ENCODE measurements at regions not wholly inside any gene's neighbourhood (a gene's known extent, or its start where the extent isn't known, plus 50 kb on each side); places are given as distances from the start of the nearest gene placed in this dataset.

- TF ChIP-seq MAX (IDR thresholded peaks at IDR 0.05) (no peak), JUND (IDR thresholded peaks at IDR 0.05) (no peak), SP1 (IDR thresholded peaks at IDR 0.05) (no peak), HNF4A (conservative IDR thresholded peaks at IDR 0.05) (no peak), CTCF (IDR thresholded peaks at IDR 0.05; ENCODE audit: low read depth, low read length, missing input control) (no peak), GABPA (IDR thresholded peaks at IDR 0.05 in 1 of 2, conservative IDR thresholded peaks at IDR 0.05 in 1 of 2) (no peak), RAD21 (IDR thresholded peaks at IDR 0.05) (no peak), TAF1 (conservative IDR thresholded peaks at IDR 0.05) (no peak), RXRA (IDR thresholded peaks at IDR 0.05) (no peak), ZBTB33 (IDR thresholded peaks at IDR 0.05) (no peak), HNF4G (IDR thresholded peaks at IDR 0.05) (no peak), NR2F2 (IDR thresholded peaks at IDR 0.05) (no peak), FOXA2 (IDR thresholded peaks at IDR 0.05) (no peak)
- Histone ChIP-seq H3K9ac (ENCODE audit: low read depth in 1 of 2, low read length in 2 of 2) (no peak overlapping the region), H3K36me3 (ENCODE audit: control insufficient read depth in 4 of 4, insufficient read depth in 3 of 4, low read depth in 1 of 4, low read length in 3 of 4) (no peaks in the 10 kb centered on the region), H3K9me3 (ENCODE audit: control insufficient read depth in 4 of 4, low read length in 3 of 4) (no peaks in the 10 kb centered on the region), H3K27ac (ENCODE audit: low read depth in 1 of 2, low read length in 2 of 2) (no peak overlapping the region), H3K4me1 (ENCODE audit: control insufficient read depth in 4 of 4, insufficient read depth in 4 of 4, low read length in 3 of 4) (no peaks in the 10 kb centered on the region), H3K27me3 (ENCODE audit: control insufficient read depth in 4 of 4, insufficient read depth in 4 of 4, low read length in 3 of 4) (no peaks in the 10 kb centered on the region), H3K4me3 (ENCODE audit: low read depth in 1 of 3, low read length in 3 of 3) (no peak overlapping the region)
- no peak for DNase-seq (ENCODE audit: low spot score)
Observed at GRCh38 chr7:81002421-81002820, 83.6 kb upstream of the SEMA3C start.

- no peak overlapping the region for H3K27ac ChIP-seq (ENCODE audit: low read depth in 1 of 2, low read length in 2 of 2)
- no peak overlapping the region for H3K9ac ChIP-seq (ENCODE audit: low read depth in 1 of 2, low read length in 2 of 2)
- no peak for TF ChIP-seq RXRA (IDR thresholded peaks at IDR 0.05)
- TF ChIP-seq FOXA1 (IDR thresholded peaks at IDR 0.05): no peak
- TF ChIP-seq MAX (IDR thresholded peaks at IDR 0.05): no peak
- no peak for TF ChIP-seq YY1 (IDR thresholded peaks at IDR 0.05)
- TF ChIP-seq JUND (IDR thresholded peaks at IDR 0.05): no peak
- TF ChIP-seq ATF3 (IDR thresholded peaks at IDR 0.05): no peak
- TF ChIP-seq TAF1 (conservative IDR thresholded peaks at IDR 0.05): no peak
- no peak for TF ChIP-seq ZBTB33 (IDR thresholded peaks at IDR 0.05)
- TF ChIP-seq NR2F2 (IDR thresholded peaks at IDR 0.05): no peak
- TF ChIP-seq RAD21 (IDR thresholded peaks at IDR 0.05): no peak
- no peak for TF ChIP-seq FOXA2 (IDR thresholded peaks at IDR 0.05)
- no peak for TF ChIP-seq EGR1 (IDR thresholded peaks at IDR 0.05; ENCODE audit: low read depth in 2 of 2)
- TF ChIP-seq CTCF (IDR thresholded peaks at IDR 0.05; ENCODE audit: low read depth, low read length, missing input control): no peak
- no peak for TF ChIP-seq GABPA (IDR thresholded peaks at IDR 0.05 in 1 of 2, conservative IDR thresholded peaks at IDR 0.05 in 1 of 2)
- no peak for TF ChIP-seq HNF4A (conservative IDR thresholded peaks at IDR 0.05)
- no peak for TF ChIP-seq HNF4G (IDR thresholded peaks at IDR 0.05)
- TF ChIP-seq REST (IDR thresholded peaks at IDR 0.05): no peak
- no peak for TF ChIP-seq SP1 (IDR thresholded peaks at IDR 0.05)
- no peaks in the 10 kb centered on the region for H3K9me3 ChIP-seq (ENCODE audit: control insufficient read depth in 4 of 4, low read length in 3 of 4)
- 86% methylated on average over 2 of the region's 2 CpGs for WGBS
- H3K4me1 ChIP-seq (ENCODE audit: control insufficient read depth in 4 of 4, insufficient read depth in 4 of 4, low read length in 3 of 4): no peaks in the 10 kb centered on the region
- no peaks in the 10 kb centered on the region for H3K36me3 ChIP-seq (ENCODE audit: control insufficient read depth in 4 of 4, insufficient read depth in 3 of 4, low read depth in 1 of 4, low read length in 3 of 4)
- H3K27me3 ChIP-seq (ENCODE audit: control insufficient read depth in 4 of 4, insufficient read depth in 4 of 4, low read length in 3 of 4): no peaks in the 10 kb centered on the region
- no peak for DNase-seq (ENCODE audit: low spot score)
- no peak overlapping the region for H3K4me3 ChIP-seq (ENCODE audit: low read depth in 1 of 3, low read length in 3 of 3)
Observed at GRCh38 chr7:80999771-81000170, 80.9 kb upstream of the SEMA3C start.
